Testis (tissue), 2 donors: ENCODE measurements at regions not wholly inside any gene's neighbourhood (a gene's known extent, or its start where the extent isn't known, plus 50 kb on each side); places are given as distances from the start of the nearest gene placed in this dataset.

Source experiments
- POLR2A ChIP-seq: fragments of 450-650 bp; IDR thresholded peaks from one replicate; pipeline ENCODE4 v1.6.1; 2017; ENCODE audit warnings: antibody characterized with exemption, mild to moderate bottlenecking, moderate library complexity
- TF ChIP-seq, protein P1 (sequence below), 3 experiments: fragments of 450-650 bp in 2 of 3; fragments of 200-600 bp in 1 of 3; sonication (generic) in 1 of 3; IDR thresholded peaks; one replicate each; pipeline ENCODE4 v1.5.1; 2016 to 2019; ENCODE audit warnings: antibody characterized with exemption in 3 of 3, mild to moderate bottlenecking in 2 of 3, moderate library complexity in 1 of 3

DNA sequence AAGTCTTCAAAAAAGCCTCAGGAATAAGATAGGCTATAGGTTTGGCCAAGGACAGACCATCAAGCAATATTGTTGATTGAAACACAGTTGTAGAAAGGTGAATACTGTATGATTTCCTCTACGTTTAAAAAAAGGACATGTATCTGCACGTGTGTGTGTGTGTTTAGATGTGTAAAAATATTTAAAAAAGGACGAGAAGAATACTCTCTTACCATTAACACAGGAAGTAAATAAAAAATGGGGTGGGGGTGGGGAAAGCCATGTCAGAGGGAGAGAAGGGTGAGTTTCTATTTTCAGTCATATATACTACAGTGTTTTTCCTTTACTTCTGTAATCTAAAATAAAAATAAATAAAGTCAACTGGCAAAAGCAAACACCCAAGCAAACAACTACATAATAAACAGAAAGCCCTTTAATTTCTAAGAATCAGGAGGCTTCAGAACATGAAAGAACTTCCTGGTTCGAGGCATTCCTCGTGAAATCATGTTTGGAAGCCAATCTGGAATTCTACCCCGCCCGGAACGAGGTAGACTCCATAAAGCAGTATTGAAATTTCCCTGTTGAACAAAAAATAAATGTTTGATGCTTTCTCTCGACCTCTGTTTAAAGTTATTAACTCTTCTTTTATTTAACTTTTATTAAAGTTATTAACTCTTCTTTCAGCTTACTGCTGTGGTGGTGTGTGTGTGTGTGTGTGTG, 158.1 kb upstream of the ZNF217 start:
- TF ChIP-seq, protein P1, sequence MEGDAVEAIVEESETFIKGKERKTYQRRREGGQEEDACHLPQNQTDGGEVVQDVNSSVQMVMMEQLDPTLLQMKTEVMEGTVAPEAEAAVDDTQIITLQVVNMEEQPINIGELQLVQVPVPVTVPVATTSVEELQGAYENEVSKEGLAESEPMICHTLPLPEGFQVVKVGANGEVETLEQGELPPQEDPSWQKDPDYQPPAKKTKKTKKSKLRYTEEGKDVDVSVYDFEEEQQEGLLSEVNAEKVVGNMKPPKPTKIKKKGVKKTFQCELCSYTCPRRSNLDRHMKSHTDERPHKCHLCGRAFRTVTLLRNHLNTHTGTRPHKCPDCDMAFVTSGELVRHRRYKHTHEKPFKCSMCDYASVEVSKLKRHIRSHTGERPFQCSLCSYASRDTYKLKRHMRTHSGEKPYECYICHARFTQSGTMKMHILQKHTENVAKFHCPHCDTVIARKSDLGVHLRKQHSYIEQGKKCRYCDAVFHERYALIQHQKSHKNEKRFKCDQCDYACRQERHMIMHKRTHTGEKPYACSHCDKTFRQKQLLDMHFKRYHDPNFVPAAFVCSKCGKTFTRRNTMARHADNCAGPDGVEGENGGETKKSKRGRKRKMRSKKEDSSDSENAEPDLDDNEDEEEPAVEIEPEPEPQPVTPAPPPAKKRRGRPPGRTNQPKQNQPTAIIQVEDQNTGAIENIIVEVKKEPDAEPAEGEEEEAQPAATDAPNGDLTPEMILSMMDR (IDR thresholded peaks at IDR 0.05), result no peak
- TF ChIP-seq POLR2A, result no peak
